Astrocyte of the spinal cord (primary cell): ENCODE measurements at regions not wholly inside any gene's neighbourhood (a gene's known extent, or its start where the extent isn't known, plus 50 kb on each side); places are given as distances from the start of the nearest gene placed in this dataset.

Experiments
- DNase-seq: peaks from one replicate; pipeline ENCODE4 v3.0.0; 2011; ENCODE audit warnings: low read depth, low spot score
- H3K4me3 ChIP-seq: 2 replicates; pipeline ENCODE4 v1.5.1; 2011; ENCODE audit warnings: low read depth, mild to moderate bottlenecking, low read length, moderate library complexity
- CTCF ChIP-seq: IDR thresholded peaks from 2 replicates; pipeline ENCODE4 v1.5.1; 2012; ENCODE audit warnings: low read depth, mild to moderate bottlenecking, low read length, inconsistent platforms
- in situ Hi-C: cut with HindIII; loops from 2 replicates; pipeline ENCODE4 v1.10.0; 2017; ENCODE audit warnings: low sequenced_read_pairs

GRCh38 chr5:172570594-172571334, 70.3 kb upstream of the NEURL1B start:
- no peak for TF ChIP-seq CTCF
- no peak overlapping the region for H3K4me3 ChIP-seq
- DNase-seq = no peak
- in situ Hi-C loops = no loop called here

- H3K4me3 ChIP-seq = no peak overlapping the region
- DNase-seq = no peak
- TF ChIP-seq CTCF = no peak
- in situ Hi-C loops = no loop called here
Measured at GRCh38 chr5:172569861-172570558, 71.1 kb upstream of the NEURL1B start.

- H3K4me3 ChIP-seq = no peak overlapping the region
- DNase-seq = no peak
- TF ChIP-seq CTCF = no peak
- in situ Hi-C loops = no loop called here
Measured at GRCh38 chr5:172568308-172568910, 72.7 kb upstream of the NEURL1B start.

- H3K4me3 ChIP-seq = no peak overlapping the region
- DNase-seq = no peak
- no peak for TF ChIP-seq CTCF
- in situ Hi-C loops = no loop called here
Measured at GRCh38 chr5:172567843-172568242, 73.2 kb upstream of the NEURL1B start.

- no peak overlapping the region for H3K4me3 ChIP-seq
- TF ChIP-seq CTCF = no peak
- no peak for DNase-seq
- in situ Hi-C loops = no loop called here
Measured at GRCh38 chr5:172567294-172567693, 73.8 kb upstream of the NEURL1B start.

- TF ChIP-seq CTCF = no peak
- no peak overlapping the region for H3K4me3 ChIP-seq
- in situ Hi-C loops = no loop called here
- DNase-seq = no peak
Measured at GRCh38 chr5:172565931-172566665, 75.0 kb upstream of the NEURL1B start.
